GM21381 (cell line): ENCODE measurements at regions not wholly inside any gene's neighbourhood (a gene's known extent, or its start where the extent isn't known, plus 50 kb on each side); places are given as distances from the start of the nearest gene placed in this dataset.
"Not testable (repeated sequence)": the region's sequence is repeated elsewhere in the genome, so short reads cannot be mapped to it uniquely, and the experiment has no call there.

Experiments
- ATAC-seq: cut with Tn5 transposase; IDR thresholded peaks from one replicate; pipeline ENCODE4 v1.9.1; 2021; ENCODE audit warnings: mild to moderate bottlenecking, moderate library complexity; ENCODE audit not compliant: unreplicated experiment

GRCh38 chr3:170814822-170815221 lies 55.2 kb downstream of the RPL22L1 start:
- no peak for ATAC-seq

DNA sequence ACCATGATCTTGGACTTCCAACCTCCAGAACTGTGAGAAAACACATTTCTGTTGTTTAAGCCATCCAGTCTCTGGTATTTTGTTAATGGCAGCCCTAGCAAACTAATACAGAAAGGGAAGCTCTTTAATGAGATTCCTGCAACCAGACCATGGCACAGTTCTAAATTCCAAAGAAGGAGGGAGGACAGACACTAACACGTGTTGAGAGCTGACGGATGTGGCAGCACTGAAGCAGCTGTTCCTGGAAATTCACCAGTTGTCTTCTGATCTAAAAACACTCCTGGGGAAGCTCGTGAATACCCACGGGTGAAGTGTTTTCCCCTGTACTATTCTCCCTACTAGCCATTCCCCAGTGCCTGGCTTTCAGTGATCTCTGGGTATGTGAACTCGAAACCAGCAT lies 56.7 kb downstream of the RPL22L1 start:
- no peak for ATAC-seq

DNA sequence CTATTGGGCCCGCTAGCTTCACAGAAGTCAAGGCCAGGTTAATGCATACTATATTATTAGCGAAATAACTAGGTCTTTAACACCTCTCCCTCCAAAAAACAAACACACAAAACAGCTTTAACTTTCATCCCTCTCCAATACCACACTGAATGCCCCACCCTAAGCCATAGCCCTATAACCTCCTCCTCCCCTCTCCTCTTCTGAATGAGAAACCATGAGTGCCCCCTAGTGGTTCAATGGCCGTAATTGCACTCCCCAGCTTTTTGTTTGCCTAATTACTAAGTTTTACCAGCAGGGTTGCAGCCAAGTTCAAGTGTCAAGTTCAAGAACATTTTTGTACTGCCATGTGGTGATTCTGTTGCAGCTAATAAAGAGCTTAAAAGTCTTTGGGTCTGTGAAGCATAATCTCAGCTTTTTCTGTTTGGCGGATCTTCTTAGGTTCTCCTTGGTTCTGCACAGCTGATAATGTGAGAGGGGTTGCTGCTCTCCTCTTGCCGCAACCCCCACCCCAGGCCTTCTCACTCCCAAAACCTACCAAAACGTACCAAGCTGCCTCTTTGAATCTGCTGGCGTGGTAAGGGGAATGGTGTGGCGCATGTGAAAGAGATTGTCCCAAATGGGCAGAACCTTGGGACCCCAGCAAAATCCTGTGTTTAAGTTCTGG lies 57.9 kb downstream of the RPL22L1 start:
- ATAC-seq = peak; percentile 78

GRCh38 chr3:170811515-170811914 lies 58.5 kb downstream of the RPL22L1 start:
- ATAC-seq = no peak

DNA sequence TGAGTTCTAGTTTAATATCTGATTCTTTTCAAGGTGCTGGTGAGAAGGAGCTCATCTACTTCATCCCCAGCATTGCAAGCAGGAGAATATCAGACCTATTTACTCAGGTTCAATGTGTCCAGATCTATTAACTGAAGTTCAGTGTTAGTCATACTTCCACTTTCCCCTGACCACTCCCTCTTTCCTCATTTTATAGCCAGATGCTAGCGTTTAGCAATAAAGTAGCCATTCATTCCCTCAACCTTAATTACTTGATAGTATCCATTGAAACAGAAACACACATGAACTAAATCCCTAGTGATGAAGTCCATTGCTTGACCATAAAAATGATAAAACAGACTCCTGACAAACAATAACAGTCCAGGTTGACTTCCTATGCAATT lies 60.0 kb downstream of the RPL22L1 start:
- ATAC-seq = no peak

DNA sequence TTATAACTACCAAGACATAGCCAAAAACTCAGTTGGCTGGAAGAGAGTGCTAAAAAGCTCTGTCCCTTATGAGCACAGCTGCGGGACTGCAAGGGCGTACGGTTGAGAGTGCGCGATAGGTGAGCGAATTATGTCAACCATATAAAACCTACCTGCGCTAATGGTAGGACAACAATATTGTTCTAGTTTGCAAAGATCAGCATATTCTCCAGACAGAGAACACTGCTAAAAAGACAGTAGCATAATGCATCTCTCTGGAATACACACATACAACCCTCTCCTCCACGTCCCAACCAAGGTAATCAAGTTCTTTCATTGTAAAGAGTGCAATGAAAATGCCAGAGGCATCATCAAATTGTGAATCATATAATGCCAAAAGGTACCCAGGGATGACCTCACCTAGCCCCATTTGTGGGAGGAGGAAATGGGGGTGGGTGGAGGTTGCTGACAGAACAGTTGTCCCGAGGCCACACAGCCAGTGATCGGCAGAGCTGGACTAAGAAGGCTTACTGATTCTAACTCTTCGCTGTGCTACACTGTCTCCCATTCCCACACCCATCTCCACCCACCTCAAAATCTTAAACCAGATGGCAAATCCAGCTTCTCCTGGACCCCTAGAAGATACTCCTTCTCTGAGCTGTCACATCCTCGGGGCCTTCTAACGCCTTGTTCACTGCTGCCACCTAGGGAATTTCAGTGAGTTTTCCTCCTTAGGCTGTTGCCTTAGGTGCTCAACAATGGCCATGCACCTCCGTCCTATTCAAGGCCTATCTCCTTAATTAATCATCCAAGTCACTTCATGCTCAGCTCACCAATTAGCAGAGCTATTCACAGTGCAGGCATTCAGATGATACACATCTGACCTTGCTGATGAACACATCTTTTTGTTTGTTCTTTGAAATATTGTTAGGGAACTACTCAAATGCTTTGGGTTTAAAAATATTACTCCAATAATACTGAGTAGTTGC lies 60.7 kb downstream of the RPL22L1 start:
- no peak for ATAC-seq

DNA sequence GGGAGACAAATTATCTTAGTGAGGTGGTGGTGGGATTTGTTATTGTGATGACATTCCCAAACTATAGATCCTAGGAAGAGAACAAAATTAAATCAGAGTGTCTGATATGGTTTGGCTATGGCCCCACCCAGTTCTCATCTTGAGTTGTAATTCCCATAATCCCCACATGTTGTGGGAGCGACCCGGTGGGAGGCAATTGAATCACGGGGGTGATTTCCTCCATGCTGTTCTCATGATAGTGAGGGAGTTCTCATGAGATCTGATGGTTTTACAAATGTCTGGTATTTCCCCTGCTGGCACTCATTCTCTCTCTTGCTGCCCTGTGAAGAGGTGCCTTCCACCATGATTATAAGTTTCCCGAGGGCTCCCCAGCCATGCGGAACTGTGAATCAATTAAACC lies 62.0 kb downstream of the RPL22L1 start:
- ATAC-seq = no peak

DNA sequence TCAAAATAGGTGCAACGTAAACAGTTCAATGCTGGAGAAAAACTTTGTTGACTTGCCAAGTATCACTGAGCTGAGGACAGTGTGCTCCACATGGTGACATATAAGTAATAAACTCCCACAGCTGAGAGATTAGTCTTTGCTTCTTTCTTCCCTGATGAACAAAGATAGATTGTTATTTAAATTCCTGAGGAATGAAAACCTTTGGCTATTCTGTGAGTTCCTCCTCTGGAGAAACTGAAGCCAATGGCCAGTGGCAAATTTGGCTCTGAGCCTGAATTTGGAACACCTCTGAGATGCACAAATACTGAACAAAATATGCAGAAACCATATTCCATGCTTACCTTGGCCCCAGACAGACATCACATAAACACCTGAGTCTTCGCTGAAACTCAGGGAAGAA lies 63.3 kb downstream of the RPL22L1 start:
- ATAC-seq = no peak

DNA sequence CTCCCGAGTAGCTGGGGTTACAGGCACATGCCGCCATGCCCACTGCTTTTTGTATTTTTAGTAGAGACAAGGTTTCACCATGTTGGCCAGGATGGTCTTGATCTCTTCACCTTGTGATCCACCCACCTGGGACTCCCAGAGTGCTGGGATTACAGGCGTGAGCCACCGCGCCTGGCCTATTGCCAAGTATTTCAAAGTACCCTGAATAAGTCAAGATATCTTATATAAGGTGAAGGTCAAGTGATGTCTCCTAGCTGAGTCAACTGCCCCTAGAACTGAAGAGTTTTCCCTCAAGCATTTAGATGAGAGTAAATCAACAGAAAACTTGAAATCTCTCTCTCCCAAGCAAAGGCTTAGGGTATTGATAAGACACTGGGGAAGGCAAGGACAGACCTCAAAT lies 63.9 kb downstream of the RPL22L1 start:
- ATAC-seq = no peak

DNA sequence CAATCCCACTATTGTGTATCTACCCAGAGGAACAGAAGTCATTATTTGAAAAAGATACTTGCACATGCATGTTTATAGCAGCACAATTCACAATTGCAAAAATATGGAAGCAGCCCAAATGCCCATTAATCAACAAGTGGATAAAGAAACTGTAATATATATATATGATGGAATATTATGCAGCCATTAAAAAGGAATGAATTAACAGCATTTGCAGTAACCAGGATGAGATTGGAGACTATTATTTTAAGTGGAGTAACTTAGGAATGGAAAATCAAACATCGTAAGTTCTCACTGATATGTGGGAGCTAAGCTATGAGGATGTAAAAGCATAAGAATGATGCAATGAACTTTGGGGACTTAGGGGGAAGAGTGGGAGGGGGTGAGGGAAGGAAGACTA lies 64.7 kb downstream of the RPL22L1 start:
- ATAC-seq = not testable (repeated sequence)

DNA sequence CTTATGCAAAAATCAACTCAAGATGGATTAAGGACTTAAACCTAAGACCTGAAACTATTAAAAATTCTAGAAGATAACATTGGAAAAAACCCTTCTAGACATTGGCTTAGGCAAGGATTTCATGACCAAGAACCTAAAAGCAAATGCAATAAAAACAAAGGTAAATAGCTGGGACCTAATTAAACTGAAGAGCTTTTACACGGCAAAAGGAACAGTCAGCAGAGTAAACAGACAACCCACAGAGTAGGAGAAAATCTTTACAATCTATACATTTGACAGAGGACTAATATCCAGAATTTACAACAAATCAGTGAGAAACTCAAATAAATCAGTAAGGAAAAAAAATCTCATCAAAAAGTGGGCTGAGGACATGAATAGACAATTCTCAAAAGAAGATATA lies 65.4 kb downstream of the RPL22L1 start:
- not testable (repeated sequence) for ATAC-seq

DNA sequence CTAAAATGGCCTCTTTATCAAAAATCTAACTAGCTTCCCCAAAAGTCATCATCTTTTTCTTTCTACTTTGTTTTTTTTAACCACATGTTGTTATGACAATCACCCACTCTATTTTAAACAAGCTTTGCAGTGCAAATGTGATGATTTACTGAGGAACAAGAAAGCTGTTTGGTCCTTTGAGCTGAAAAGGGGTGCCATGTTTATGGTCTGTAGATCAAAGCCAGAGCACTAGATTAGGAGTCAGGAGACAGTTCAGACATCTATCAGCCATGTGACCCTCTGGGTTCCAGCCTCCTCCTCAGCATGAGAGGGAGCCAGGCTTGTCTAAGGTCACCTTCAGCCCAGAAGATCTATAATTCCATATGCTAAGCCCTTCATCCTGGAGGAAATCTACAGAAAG lies 65.9 kb downstream of the RPL22L1 start:
- no peak for ATAC-seq

- no peak for ATAC-seq
These were observed 67.5 kb downstream of the RPL22L1 start for GRCh38 chr3:170802164-170803151.

DNA sequence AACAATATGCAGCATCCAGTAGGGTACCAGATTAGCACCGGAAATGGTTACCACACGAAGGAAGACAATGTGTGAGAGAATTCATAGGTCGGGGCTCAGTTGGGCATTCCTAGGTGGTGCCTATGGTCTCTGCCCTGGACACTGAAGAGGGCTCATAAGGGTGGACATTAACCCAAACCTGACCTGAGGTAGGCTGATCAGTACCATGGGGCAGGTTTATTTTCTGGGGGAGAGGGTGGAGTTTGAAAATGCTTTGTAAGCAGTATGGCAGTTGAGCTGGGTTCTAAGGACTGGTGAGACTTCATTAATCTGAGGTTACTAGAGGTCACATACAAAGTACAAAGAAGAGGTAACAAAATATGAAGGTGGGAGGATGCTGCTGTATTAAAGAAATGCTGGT lies 68.4 kb downstream of the RPL22L1 start:
- ATAC-seq = no peak

- not testable (repeated sequence) for ATAC-seq
These were observed 69.7 kb downstream of the RPL22L1 start for GRCh38 chr3:170800275-170800674.

DNA sequence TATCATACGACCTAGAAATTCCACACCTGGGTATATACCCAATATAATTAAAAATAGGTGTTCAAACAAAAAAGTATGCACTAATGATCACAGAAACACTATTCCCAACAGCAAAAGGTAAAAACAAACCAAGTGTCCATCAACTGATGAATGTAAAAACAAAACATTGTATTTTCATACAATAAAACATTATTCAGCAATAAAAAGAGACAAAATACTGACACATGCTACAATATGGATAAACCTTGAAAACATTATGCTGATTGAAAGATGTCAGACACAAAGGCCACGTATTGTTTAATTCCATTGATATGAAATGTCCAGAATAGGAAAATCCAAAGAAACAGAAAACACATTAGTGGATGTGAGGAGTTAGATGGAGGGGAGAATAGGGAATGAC lies 71.0 kb downstream of the RPL22L1 start:
- ATAC-seq = no peak

GRCh38 chr3:170797685-170798084 lies 72.3 kb downstream of the RPL22L1 start:
- ATAC-seq = no peak

DNA sequence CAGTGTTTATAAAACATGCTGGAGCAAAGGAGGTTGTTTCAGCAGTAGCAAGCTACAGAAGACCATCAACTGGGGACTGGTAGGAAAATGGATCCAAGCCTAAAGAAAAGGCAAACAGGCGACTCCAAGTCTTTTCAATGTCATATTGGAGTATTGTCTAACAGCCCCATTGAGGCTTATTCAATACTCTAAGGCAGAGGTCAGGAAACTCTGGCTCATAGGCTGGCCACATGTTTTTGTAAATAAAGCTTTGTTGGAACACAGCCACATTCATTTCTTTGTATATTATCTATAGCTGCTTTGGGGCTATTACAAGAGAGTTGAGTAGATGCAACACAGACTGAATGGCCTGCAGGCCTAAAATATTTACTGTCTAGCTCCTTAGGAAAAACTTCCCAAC lies 77.5 kb downstream of the RPL22L1 start:
- ATAC-seq = no peak

DNA sequence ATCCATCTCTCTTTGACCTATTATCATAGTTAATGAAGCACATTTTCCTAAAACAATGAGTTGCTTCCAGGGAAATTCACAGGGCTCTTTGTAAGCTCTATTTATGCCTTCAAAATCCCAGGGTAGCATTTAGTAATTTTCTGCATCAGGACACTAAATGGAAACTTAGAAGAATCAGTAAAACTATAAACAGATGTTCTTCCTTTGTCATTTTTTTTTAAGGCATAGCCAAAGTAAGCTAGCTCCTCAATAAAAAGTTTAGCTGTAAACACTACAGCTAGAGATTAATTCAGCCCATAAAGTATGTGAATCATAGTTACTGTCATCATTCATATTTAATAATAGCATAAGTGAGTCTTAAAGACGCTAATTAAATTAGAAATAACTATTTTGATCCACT lies 79.3 kb downstream of the RPL22L1 start:
- ATAC-seq = no peak

DNA sequence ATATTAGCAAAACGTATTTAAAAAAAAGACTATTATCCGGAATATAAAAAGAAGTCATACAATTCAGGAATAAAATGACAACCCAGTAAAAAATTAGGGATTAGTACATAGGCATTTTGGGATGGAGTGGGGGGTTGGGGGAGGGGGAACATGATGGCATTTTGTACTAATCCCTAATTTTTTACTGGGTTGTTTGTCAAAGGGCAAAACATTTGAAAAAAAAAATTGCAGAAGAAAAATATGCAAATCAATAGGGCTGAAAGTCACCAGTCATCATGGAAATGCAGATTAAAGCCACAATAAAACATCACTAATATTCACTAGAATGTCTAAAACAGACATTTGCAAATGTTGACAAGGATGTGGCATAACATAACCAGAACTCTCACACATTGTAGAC lies 82.5 kb downstream of the RPL22L1 start:
- no peak for ATAC-seq

- no peak for ATAC-seq
These were observed 84.5 kb downstream of the RPL22L1 start for GRCh38 chr3:170785454-170785853.
